Endometrium (tissue), 2 donors: ENCODE measurements at regions not wholly inside any gene's neighbourhood (a gene's known extent, or its start where the extent isn't known, plus 50 kb on each side); places are given as distances from the start of the nearest gene placed in this dataset.
"Not testable (repeated sequence)": the region's sequence is repeated elsewhere in the genome, so short reads cannot be mapped to it uniquely, and the experiment has no call there.

Experiments
- FAIRE-seq: peaks from 2 replicates; lab custom pipeline; 2012; peaks lifted over from hg19 to GRCh38; lab: Jason Lieb, UNC
- donor health status: control.
- donor health status: control.

- no peak for FAIRE-seq
These were observed 148.2 kb upstream of the CLEC14A start for GRCh38 chr14:38404100-38404541.

- FAIRE-seq: no peak
These were observed 144.9 kb upstream of the CLEC14A start for GRCh38 chr14:38400751-38401150.

- no peak for FAIRE-seq
These were observed 143.8 kb upstream of the CLEC14A start for GRCh38 chr14:38399652-38400051.

- FAIRE-seq: no peak
These were observed 138.9 kb upstream of the CLEC14A start for GRCh38 chr14:38394767-38395166.

- no peak for FAIRE-seq
These were observed 138.2 kb upstream of the CLEC14A start for GRCh38 chr14:38394064-38394463.

GRCh38 chr14:38391334-38391733 lies 135.4 kb upstream of the CLEC14A start:
- FAIRE-seq: no peak

- FAIRE-seq: no peak
These were observed 133.8 kb upstream of the CLEC14A start for GRCh38 chr14:38389681-38390080.

- FAIRE-seq: no peak
These were observed 131.9 kb upstream of the CLEC14A start for GRCh38 chr14:38387821-38388220.

- no peak for FAIRE-seq
These were observed 129.9 kb upstream of the CLEC14A start for GRCh38 chr14:38385836-38386235.

GRCh38 chr14:38385343-38385742 lies 129.4 kb upstream of the CLEC14A start:
- FAIRE-seq: no peak

- FAIRE-seq: no peak
These were observed 128.8 kb upstream of the CLEC14A start for GRCh38 chr14:38384741-38385140.

- no peak for FAIRE-seq
These were observed 112.0 kb upstream of the CLEC14A start for GRCh38 chr14:38367922-38368321.

GRCh38 chr14:38366374-38366773 lies 110.5 kb upstream of the CLEC14A start:
- FAIRE-seq: no peak

GRCh38 chr14:38363217-38363616 lies 107.3 kb upstream of the CLEC14A start:
- no peak for FAIRE-seq

GRCh38 chr14:38357557-38357956 lies 101.7 kb upstream of the CLEC14A start:
- FAIRE-seq: no peak

GRCh38 chr14:38355473-38355872 lies 99.6 kb upstream of the CLEC14A start:
- FAIRE-seq: not testable (repeated sequence)

- peak; percentile 8 for FAIRE-seq
These were observed 94.2 kb upstream of the CLEC14A start for GRCh38 chr14:38350102-38350501.

GRCh38 chr14:38342803-38343202 lies 86.9 kb upstream of the CLEC14A start:
- no peak for FAIRE-seq

- no peak for FAIRE-seq
These were observed 83.8 kb upstream of the CLEC14A start for GRCh38 chr14:38339696-38340095.

GRCh38 chr14:38336298-38336697 lies 80.4 kb upstream of the CLEC14A start:
- no peak for FAIRE-seq

GRCh38 chr14:38330275-38330674 lies 74.4 kb upstream of the CLEC14A start:
- FAIRE-seq: no peak

GRCh38 chr14:38329246-38329645 lies 73.4 kb upstream of the CLEC14A start:
- no peak for FAIRE-seq

- FAIRE-seq: no peak
These were observed 61.0 kb upstream of the CLEC14A start for GRCh38 chr14:38316922-38317321.

GRCh38 chr14:38311655-38312054 lies 55.8 kb upstream of the CLEC14A start:
- FAIRE-seq: peak; percentile 12

- no peak for FAIRE-seq
These were observed 54.6 kb upstream of the CLEC14A start for GRCh38 chr14:38310420-38310995.
